ENCODE measurements at regions not wholly inside any gene's neighbourhood (a gene's known extent, or its start where the extent isn't known, plus 50 kb on each side); places are given as distances from the start of the nearest gene placed in this dataset.

GRCh38 chr1:14326857-14327256 is 271.6 kb upstream of the KAZN start:
- ATAC-seq (ENCODE audit: insufficient number of reproducible peaks, low FRiP score, low read depth) (no peak), DNase-seq (ENCODE audit: low spot score) (no peak)
- Histone ChIP-seq H3K4me3 (no peak overlapping the region), H3K27me3 (replicated peaks; ENCODE audit: insufficient read depth) (no peaks in the 10 kb centered on the region), H3K36me3 (no peaks in the 10 kb centered on the region), H3K4me1 (ENCODE audit: control insufficient read depth in 1 of 2, low read depth in 2 of 2) (no peaks in the 10 kb centered on the region), H3K9me3 (no peaks in the 10 kb centered on the region), H3K27ac (no peak overlapping the region)
- no peak for TF ChIP-seq CTCF (IDR thresholded peaks at IDR 0.05)

GRCh38 chr1:14328685-14329084 is 269.8 kb upstream of the KAZN start:
- Histone ChIP-seq H3K36me3 (no peaks in the 10 kb centered on the region), H3K27me3 (replicated peaks; ENCODE audit: insufficient read depth) (no peaks in the 10 kb centered on the region), H3K27ac (no peak overlapping the region), H3K4me1 (ENCODE audit: control insufficient read depth in 1 of 2, low read depth in 2 of 2) (no peaks in the 10 kb centered on the region), H3K4me3 (no peak overlapping the region), H3K9me3 (no peaks in the 10 kb centered on the region)
- ATAC-seq (ENCODE audit: insufficient number of reproducible peaks, low FRiP score, low read depth) (no peak), DNase-seq (ENCODE audit: low spot score) (no peak)
- TF ChIP-seq CTCF (IDR thresholded peaks at IDR 0.05), result no peak

- TF ChIP-seq CTCF (IDR thresholded peaks at IDR 0.05), result no peak
- Histone ChIP-seq H3K36me3 (no peaks in the 10 kb centered on the region), H3K27me3 (replicated peaks; ENCODE audit: insufficient read depth) (no peaks in the 10 kb centered on the region), H3K27ac (no peak overlapping the region), H3K4me3 (no peak overlapping the region), H3K9me3 (no peaks in the 10 kb centered on the region), H3K4me1 (ENCODE audit: control insufficient read depth in 1 of 2, low read depth in 2 of 2) (no peaks in the 10 kb centered on the region)
- ATAC-seq (ENCODE audit: insufficient number of reproducible peaks, low FRiP score, low read depth) (no peak), DNase-seq (ENCODE audit: low spot score) (no peak)
Measured at GRCh38 chr1:14332158-14332557, 266.3 kb upstream of the KAZN start.

- Histone ChIP-seq H3K27ac (no peak overlapping the region), H3K4me1 (ENCODE audit: control insufficient read depth in 1 of 2, low read depth in 2 of 2) (no peaks in the 10 kb centered on the region), H3K4me3 (no peak overlapping the region), H3K36me3 (no peaks in the 10 kb centered on the region), H3K9me3 (no peaks in the 10 kb centered on the region), H3K27me3 (replicated peaks; ENCODE audit: insufficient read depth) (no peaks in the 10 kb centered on the region)
- DNase-seq (ENCODE audit: low spot score) (no peak), ATAC-seq (ENCODE audit: insufficient number of reproducible peaks, low FRiP score, low read depth) (no peak)
- TF ChIP-seq CTCF (IDR thresholded peaks at IDR 0.05), result no peak
Measured at GRCh38 chr1:14334336-14335176, 263.9 kb upstream of the KAZN start.

- Histone ChIP-seq H3K27ac (no peak overlapping the region), H3K4me3 (no peak overlapping the region), H3K9me3 (no peaks in the 10 kb centered on the region), H3K27me3 (replicated peaks; ENCODE audit: insufficient read depth) (no peaks in the 10 kb centered on the region), H3K36me3 (no peaks in the 10 kb centered on the region), H3K4me1 (ENCODE audit: control insufficient read depth in 1 of 2, low read depth in 2 of 2) (no peaks in the 10 kb centered on the region)
- DNase-seq (ENCODE audit: low spot score) (no peak), ATAC-seq (ENCODE audit: insufficient number of reproducible peaks, low FRiP score, low read depth) (no peak)
- TF ChIP-seq CTCF (IDR thresholded peaks at IDR 0.05), result no peak
Measured at GRCh38 chr1:14338509-14338908, 260.0 kb upstream of the KAZN start.
